HG02763 (cell line): ENCODE measurements at regions not wholly inside any gene's neighbourhood (a gene's known extent, or its start where the extent isn't known, plus 50 kb on each side); places are given as distances from the start of the nearest gene placed in this dataset.
"Not testable (repeated sequence)": the region's sequence is repeated elsewhere in the genome, so short reads cannot be mapped to it uniquely, and the experiment has no call there.

ENCODE experiments used
- ATAC-seq: cut with Tn5 transposase; IDR thresholded peaks from one replicate; pipeline ENCODE4 v1.9.1; 2021; ENCODE audit warnings: mild to moderate bottlenecking, moderate library complexity; ENCODE audit not compliant: unreplicated experiment

- ATAC-seq, result no peak
Measured at GRCh38 chr18:35770376-35771014, 189.0 kb downstream of the GALNT1 start.

GRCh38 chr18:35771172-35771571, 189.6 kb downstream of the GALNT1 start:
- no peak for ATAC-seq

GRCh38 chr18:35775887-35776286, 194.3 kb downstream of the GALNT1 start:
- no peak for ATAC-seq

GRCh38 chr18:35776473-35776872, 194.9 kb downstream of the GALNT1 start:
- no peak for ATAC-seq

- no peak for ATAC-seq
Measured at GRCh38 chr18:35777039-35777438, 195.4 kb upstream of the RMP24 start.

- no peak for ATAC-seq
Measured at GRCh38 chr18:35778850-35779627, 193.4 kb upstream of the RMP24 start.

GRCh38 chr18:35780937-35781336, 191.5 kb upstream of the RMP24 start:
- ATAC-seq, result no peak

GRCh38 chr18:35782926-35783325, 189.6 kb upstream of the RMP24 start:
- no peak for ATAC-seq

GRCh38 chr18:35786365-35787042, 186.0 kb upstream of the RMP24 start:
- ATAC-seq, result no peak

GRCh38 chr18:35789543-35789942, 182.9 kb upstream of the RMP24 start:
- ATAC-seq, result no peak

- no peak for ATAC-seq
Measured at GRCh38 chr18:35797948-35798347, 174.5 kb upstream of the RMP24 start.

- ATAC-seq, result no peak
Measured at GRCh38 chr18:35803551-35803950, 168.9 kb upstream of the RMP24 start.

- ATAC-seq, result no peak
Measured at GRCh38 chr18:35804377-35804776, 168.1 kb upstream of the RMP24 start.

- ATAC-seq, result no peak
Measured at GRCh38 chr18:35807811-35808335, 164.6 kb upstream of the RMP24 start.

- ATAC-seq, result no peak
Measured at GRCh38 chr18:35808796-35809195, 163.7 kb upstream of the RMP24 start.

GRCh38 chr18:35810520-35810919, 162.0 kb upstream of the RMP24 start:
- ATAC-seq, result no peak

GRCh38 chr18:35811896-35812295, 160.6 kb upstream of the RMP24 start:
- ATAC-seq, result no peak

GRCh38 chr18:35815011-35815410, 157.5 kb upstream of the RMP24 start:
- not testable (repeated sequence) for ATAC-seq

GRCh38 chr18:35816003-35816402, 156.5 kb upstream of the RMP24 start:
- no peak for ATAC-seq

- no peak for ATAC-seq
Measured at GRCh38 chr18:35817604-35818352, 154.7 kb upstream of the RMP24 start.

- no peak for ATAC-seq
Measured at GRCh38 chr18:35818353-35818667, 154.2 kb upstream of the RMP24 start.
